Esophagus squamous epithelium (tissue), 4 donors: ENCODE measurements at regions not wholly inside any gene's neighbourhood (a gene's known extent, or its start where the extent isn't known, plus 50 kb on each side); places are given as distances from the start of the nearest gene placed in this dataset.

Experiments used
- CTCF ChIP-seq, 6 experiments: fragments of 450-650 bp in 4 of 6; fragments of 200-600 bp in 2 of 6; sonication (generic) in 2 of 6; IDR thresholded peaks; one replicate each; pipeline ENCODE4 v1.5.1; 2016 to 2019; ENCODE audit warnings: antibody characterized with exemption in 6 of 6, mild to moderate bottlenecking in 4 of 6, moderate library complexity in 4 of 6
- POLR2A ChIP-seq, 4 donors: fragments of 450-650 bp; IDR thresholded peaks; one replicate each; pipeline ENCODE4 v1.6.1; 2017; ENCODE audit warnings: antibody characterized with exemption in 4 of 4, mild to moderate bottlenecking in 4 of 4, moderate library complexity in 3 of 4

GRCh38 chr1:208682664-208683013 lies 438.5 kb upstream of the PLXNA2 start:
- TF ChIP-seq CTCF (IDR thresholded peaks at IDR 0.05) (no peak), POLR2A (IDR thresholded peaks at IDR 0.05) (no peak)
